ENCODE measurements at regions not wholly inside any gene's neighbourhood (a gene's known extent, or its start where the extent isn't known, plus 50 kb on each side); places are given as distances from the start of the nearest gene placed in this dataset.
"Not testable (repeated sequence)": the region's sequence is repeated elsewhere in the genome, so short reads cannot be mapped to it uniquely, and the experiment has no call there.

GRCh38 chr7:47191316-47191715 is 390.6 kb downstream of the TNS3 start:
- DNase-seq (ENCODE audit: extremely low read depth in 1 of 2, low read depth in 1 of 2) = no peak

GRCh38 chr7:47190462-47190861 is 391.4 kb downstream of the TNS3 start:
- no peak for DNase-seq (ENCODE audit: extremely low read depth in 1 of 2, low read depth in 1 of 2)

DNA sequence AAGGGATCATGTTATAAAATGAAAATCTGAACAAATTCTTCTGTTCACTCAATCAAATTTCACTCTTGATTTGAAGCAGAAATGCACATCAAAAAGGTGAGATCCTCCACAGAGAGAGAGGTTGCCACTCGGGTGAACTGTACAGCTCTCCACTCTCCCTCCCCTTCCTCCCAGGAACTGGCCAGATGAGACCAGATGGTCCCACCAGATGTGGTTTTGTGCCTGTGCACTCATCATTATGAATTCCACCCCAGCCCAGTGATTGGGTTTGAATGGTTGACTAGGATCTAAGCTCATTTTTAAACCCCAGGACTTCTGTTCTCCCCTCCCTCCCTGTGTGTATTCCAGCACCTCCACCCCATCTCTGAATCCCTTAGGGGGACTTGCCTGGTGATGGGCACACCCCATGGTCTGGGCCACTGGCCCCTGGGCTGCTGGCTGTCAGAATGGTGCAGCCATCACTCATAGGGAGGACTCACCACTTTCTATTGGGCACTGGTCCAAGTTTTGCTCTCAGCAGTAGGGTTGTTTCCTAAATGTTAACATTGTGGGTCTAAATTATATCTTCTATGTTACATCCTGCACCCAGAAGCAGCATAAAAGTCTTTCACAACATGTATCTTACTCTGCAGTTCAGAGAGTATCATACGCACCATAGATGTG is 393.1 kb downstream of the TNS3 start:
- DNase-seq (ENCODE audit: extremely low read depth in 1 of 2, low read depth in 1 of 2) = no peak

DNA sequence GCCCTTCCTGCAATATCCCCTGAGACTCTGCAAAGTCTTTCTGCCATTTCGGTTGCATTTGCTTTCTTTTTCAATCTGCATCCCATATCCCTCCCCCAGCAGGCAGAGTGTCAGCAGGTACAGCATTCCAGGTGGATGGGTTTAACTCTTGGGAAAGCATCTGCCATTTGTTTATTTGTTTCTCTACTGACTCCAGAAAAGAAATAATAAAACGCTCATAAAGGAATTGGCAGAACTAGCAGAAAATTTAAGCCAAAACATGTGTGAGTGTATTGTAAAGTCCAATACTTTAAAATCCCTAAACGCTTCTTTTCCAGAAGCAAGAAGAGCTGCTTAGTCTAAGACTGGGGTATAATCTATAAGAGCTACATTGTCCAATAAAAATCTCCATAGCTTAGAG is 393.8 kb downstream of the TNS3 start:
- no peak for DNase-seq (ENCODE audit: extremely low read depth in 1 of 2, low read depth in 1 of 2)

DNA sequence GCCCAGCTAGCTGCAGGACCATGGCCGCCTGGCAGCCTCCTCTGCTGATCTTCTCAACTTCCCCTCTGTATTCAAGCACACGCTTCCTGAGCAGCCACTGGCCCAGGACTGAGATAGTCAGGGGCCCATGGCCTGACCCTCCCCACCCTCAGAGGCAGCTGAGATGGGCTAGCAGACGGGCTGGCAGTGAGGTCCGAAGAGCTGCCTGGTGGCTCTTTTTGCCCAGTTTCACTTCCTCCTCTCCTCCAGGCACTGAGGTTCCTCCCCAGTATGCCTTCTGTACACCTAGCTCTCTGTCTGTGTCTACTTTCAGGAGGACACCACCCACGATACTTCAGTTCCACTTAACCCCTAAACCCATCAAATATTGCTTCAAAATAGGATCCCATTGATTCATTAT is 395.6 kb downstream of the TNS3 start:
- no peak for DNase-seq (ENCODE audit: extremely low read depth in 1 of 2, low read depth in 1 of 2)

- no peak for DNase-seq (ENCODE audit: extremely low read depth in 1 of 2, low read depth in 1 of 2)
These were observed 396.1 kb downstream of the TNS3 start for GRCh38 chr7:47185839-47186238.

- no peak for DNase-seq (ENCODE audit: extremely low read depth in 1 of 2, low read depth in 1 of 2)
These were observed 396.7 kb downstream of the TNS3 start for GRCh38 chr7:47185170-47185569.

DNA sequence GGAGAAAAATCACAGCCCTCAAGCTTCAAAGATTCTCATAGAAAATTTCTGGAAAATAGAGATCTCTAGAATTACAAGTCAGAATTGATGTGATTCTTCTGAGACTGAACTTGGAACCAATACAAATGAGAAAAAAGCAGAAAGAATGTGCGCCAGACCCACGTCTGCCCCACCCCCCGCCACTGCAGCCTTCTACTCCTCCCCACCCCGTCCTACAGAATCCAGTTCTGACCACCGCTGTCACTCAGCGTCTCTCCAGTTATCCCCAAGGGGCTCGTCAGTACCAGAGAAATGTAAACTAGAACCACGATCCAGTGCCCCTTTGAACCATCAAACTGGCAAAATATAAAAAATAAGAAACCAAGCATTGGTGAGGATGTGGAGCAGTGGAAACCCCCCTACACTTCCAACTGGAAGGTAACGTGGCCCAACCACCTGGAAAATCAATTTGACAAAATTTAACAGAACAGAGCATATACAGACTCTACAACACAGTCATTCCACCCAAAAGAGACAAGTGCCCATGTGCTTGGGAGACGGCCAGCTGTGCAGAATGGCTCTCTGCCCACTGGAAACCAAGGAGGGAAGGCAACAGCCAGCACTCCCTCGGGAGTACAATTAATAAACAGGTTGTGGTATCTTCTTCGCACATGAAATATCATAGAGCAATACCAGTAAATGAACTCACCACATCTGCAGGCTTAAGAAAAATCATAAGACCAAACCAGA is 397.9 kb downstream of the TNS3 start:
- no peak for DNase-seq (ENCODE audit: extremely low read depth in 1 of 2, low read depth in 1 of 2)

DNA sequence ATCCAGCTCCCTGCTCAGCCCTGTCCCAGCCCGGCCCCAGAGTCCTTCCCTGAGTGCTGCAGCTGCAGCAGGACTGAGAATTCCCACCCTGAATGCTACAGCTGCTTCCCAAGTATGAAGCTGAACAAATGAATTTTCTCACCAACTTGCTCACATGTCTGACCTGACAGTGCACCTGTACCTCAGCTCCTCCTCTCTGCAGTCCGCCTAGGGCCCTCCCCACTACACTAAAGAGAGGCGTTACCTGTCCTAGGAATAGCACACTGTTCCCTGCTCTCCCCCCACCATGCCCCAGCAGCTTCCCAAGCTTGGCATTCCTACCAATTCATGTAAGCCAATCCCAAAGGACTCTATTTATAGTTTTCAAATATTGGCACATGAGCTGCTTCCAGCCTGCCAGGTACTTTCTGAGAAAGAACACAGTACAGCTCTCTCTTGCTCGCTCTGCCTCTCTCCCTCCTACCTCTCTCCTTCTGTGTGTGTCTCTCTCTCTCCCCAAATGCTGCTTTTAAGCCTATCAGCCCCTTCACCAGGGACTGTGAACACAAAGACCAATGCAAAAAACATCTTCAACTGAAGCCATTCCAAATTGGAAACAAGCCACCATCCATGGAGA is 400.1 kb downstream of the TNS3 start:
- no peak for DNase-seq (ENCODE audit: extremely low read depth in 1 of 2, low read depth in 1 of 2)

- no peak for DNase-seq (ENCODE audit: extremely low read depth in 1 of 2, low read depth in 1 of 2)
These were observed 401.4 kb downstream of the TNS3 start for GRCh38 chr7:47180516-47180826.

- no peak for DNase-seq (ENCODE audit: extremely low read depth in 1 of 2, low read depth in 1 of 2)
These were observed 401.9 kb downstream of the TNS3 start for GRCh38 chr7:47179812-47180515.

GRCh38 chr7:47172602-47173539 is 409.0 kb downstream of the TNS3 start:
- not testable (repeated sequence) for DNase-seq (ENCODE audit: extremely low read depth in 1 of 2, low read depth in 1 of 2)

- DNase-seq (ENCODE audit: extremely low read depth in 1 of 2, low read depth in 1 of 2) = no peak
These were observed 411.4 kb downstream of the TNS3 start for GRCh38 chr7:47170516-47170915.

DNA sequence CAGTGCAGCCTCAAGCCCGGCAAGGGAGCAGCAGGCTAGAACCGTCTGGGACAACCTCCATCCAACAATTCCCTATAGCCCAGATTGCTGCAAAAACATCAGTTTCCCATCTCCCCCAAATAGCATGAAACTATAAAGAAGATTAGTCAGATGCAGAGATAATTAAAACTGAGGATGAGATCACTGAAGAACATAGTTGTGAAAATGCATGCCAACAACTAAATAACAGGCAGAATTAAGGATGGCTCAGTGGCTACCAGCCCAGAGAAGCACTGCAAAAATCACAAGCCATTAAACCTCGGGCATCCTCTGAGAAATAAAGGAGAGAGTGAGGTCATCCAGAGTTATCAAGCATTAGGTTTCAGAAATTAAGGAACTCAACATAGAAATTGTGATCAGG is 427.1 kb downstream of the TNS3 start:
- DNase-seq (ENCODE audit: extremely low read depth in 1 of 2, low read depth in 1 of 2) = no peak

GRCh38 chr7:47153576-47153975 is 428.3 kb downstream of the TNS3 start:
- no peak for DNase-seq (ENCODE audit: extremely low read depth in 1 of 2, low read depth in 1 of 2)

DNA sequence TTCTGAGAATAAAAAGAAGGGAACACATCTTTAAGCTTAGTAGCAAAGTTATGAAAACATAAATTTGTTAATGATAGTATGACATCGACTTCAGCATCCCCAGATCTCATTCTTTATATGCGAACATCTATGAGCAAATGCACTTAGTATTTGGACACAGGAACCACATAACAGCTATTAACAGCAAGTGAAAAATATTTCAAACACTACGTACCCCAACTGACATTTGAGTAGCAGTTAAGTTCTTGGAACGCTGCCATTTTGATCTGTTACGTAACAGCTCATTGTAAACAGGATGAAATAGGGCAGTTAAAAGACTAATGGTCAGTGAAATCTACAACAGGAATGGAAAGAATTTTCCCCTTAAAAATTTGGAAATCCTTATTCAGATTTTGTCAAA is 428.9 kb downstream of the TNS3 start:
- no peak for DNase-seq (ENCODE audit: extremely low read depth in 1 of 2, low read depth in 1 of 2)

DNA sequence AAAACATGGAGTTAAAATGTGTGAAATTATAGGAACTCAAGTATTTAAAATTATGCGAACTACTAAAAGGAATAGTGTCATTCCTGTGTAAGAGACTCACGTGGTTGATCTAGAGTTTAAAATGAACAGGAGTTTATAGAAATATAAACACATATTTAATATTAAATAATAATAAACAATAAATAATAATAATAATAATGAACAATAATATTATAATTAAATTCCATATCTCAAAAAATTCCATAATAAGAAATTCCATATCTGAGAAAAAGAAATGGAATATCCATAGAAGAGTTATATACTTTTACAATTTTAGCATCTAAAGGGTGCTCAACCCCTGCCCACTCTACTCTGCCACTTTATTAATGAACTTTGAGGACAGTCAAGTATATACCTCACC is 429.6 kb downstream of the TNS3 start:
- no peak for DNase-seq (ENCODE audit: extremely low read depth in 1 of 2, low read depth in 1 of 2)

DNA sequence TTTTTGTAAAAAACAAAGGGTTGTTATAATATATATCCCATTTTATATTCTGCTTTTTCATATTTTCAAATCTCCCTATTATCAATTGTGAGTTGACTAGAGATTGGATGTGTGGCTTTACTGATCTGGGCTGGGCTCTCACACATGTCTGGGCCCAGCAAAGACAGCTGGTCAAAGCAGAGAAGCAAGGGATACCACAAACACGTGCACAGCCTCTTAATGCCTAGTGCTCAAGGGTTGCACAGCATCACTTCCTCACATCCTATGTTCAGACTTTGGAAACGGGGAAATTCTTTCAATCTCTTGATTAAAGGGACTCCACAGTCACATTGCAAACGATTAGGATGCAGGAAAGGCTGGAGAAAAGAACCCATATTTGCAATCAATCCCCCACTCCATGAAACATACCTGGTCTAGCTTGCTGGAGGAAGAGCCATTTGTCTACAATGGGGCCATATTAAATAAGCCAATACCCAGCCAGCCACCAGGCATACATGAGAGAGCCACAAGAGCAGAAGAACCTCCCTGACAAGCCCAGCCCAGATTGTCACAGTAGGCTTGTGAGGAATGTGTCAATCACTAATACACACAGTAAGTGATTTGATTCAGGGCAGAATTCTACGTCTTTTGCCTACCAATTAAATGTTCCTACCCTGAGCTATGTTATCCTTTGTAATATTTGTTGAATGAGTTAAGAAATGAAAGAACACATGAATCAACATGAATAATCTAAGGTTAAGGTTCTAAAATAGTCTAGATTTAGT is 431.2 kb downstream of the TNS3 start:
- DNase-seq (ENCODE audit: extremely low read depth in 1 of 2, low read depth in 1 of 2) = no peak

DNA sequence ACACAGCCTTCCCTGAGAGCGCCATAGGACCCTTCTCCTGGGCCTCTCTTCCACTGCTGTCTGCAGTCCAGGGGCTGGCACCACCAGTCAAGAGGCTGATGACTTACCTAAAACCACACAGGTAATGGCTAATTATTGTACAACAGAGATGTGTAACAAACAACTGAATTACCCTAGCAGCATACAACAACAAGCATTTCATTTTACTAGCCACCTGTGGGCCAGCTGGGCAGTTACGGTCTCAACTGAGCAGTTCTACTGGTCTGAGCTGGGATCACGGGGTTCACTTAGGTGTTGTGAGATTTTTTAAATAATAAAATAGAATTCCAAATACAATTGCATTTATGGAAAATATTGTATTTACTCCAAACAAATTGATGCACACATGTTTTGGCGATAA is 431.9 kb downstream of the TNS3 start:
- DNase-seq (ENCODE audit: extremely low read depth in 1 of 2, low read depth in 1 of 2) = no peak

GRCh38 chr7:47149208-47149839 is 432.6 kb downstream of the TNS3 start:
- no peak for DNase-seq (ENCODE audit: extremely low read depth in 1 of 2, low read depth in 1 of 2)
